Stimulated activated naive CD8-positive, alpha-beta T cell treated with anti-CD3 and anti-CD28 coated beads, Interleukin-15, amount 100 ng/mL, for 72 hours (primary cell): ENCODE measurements at regions not wholly inside any gene's neighbourhood (a gene's known extent, or its start where the extent isn't known, plus 50 kb on each side); places are given as distances from the start of the nearest gene placed in this dataset.
A peak's percentile ranks its signal among the peaks of the same experiment; 100 is the strongest.
"Not testable (repeated sequence)": the region's sequence is repeated elsewhere in the genome, so short reads cannot be mapped to it uniquely, and the experiment has no call there.

Experiments used
- ATAC-seq: fragments of 150-1000 bp; cut with Tn5 transposase; 2 replicates; pipeline ENCODE4 v1.10.0; 2021; ENCODE audit warnings: mild to moderate bottlenecking, moderate library complexity
- DNase-seq, 2 donors: peaks; one replicate each; pipeline ENCODE4 v3.0.0; 2021 to 2022
- H3K27ac Mint-ChIP-seq, 2 donors: one replicate each; pipeline ENCODE4 v1.8.0; 2022; ENCODE audit warnings: mild to moderate bottlenecking in 2 of 2, mixed read lengths in 2 of 2, moderate library complexity in 2 of 2
- H3K27me3 Mint-ChIP-seq: one replicate; pipeline ENCODE4 v1.8.0; 2022; ENCODE audit warnings: mixed read lengths
- H3K4me1 Mint-ChIP-seq: one replicate; pipeline ENCODE4 v1.8.0; 2022; ENCODE audit warnings: mild to moderate bottlenecking, mixed read lengths
- H3K4me3 Mint-ChIP-seq, 2 donors: one replicate each; pipeline ENCODE4 v1.8.0; 2022; ENCODE audit warnings: mild to moderate bottlenecking in 2 of 2, mixed read lengths in 2 of 2, moderate library complexity in 1 of 2
- H3K9me3 Mint-ChIP-seq, 2 donors: one replicate each; pipeline ENCODE4 v1.8.0; 2022; ENCODE audit warnings: mixed read lengths in 2 of 2

DNA sequence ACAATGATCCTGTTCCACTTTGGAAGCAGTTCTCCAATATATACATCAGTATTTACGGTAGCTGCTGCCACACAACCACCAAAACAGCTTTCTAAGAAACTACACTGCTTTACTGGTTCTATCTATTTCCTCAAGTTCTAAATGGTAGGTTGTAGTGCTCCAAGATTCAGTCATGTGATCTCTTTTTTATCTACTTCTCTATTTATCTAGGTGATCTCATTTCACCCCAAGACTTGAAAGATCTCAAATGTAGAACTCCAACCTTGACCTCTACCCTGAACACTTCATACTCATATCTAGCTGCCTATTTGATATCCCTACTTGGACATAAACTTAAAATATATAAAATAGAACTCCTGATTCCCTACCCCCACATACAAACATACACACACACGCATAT, 133.9 kb upstream of the RAP1B start:
- no peak overlapping the region for H3K27ac Mint-ChIP-seq
- DNase-seq = no peak
- no peak for ATAC-seq
- H3K4me3 Mint-ChIP-seq = no peak overlapping the region
- H3K9me3 Mint-ChIP-seq = peaks cover 0 to 7% of the 10 kb centered on the region in 2 donors
- no peaks in the 10 kb centered on the region for H3K27me3 Mint-ChIP-seq
- peaks cover 20% of the 10 kb centered on the region for H3K4me1 Mint-ChIP-seq

DNA sequence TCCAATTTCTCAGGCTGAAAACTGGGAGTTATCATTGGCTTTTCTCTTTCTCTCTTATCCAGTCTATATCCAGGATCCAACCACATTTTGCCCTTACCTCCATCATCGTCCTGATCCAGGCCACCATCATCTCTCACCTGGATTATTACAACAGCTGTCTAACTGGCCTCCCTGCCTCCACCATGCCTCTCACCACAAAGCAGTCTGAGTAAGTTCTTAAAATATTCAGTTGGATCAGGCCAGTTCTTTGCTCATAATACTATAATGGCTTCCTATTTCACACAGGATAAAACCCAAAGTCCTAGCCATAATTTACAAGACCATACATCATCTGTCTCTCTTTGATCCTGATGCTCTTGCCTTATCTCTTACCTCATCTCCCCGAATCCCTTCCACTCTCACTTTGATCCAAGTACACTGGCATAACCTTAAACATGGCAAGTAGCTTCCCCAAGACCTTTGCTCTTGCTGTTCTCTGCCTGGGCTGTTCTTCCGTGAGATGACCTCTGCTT, 133.4 kb upstream of the RAP1B start:
- H3K4me1 Mint-ChIP-seq = peaks cover 25% of the 10 kb centered on the region
- DNase-seq = no peak
- H3K9me3 Mint-ChIP-seq = peaks cover 0 to 7% of the 10 kb centered on the region in 2 donors
- H3K27me3 Mint-ChIP-seq = no peaks in the 10 kb centered on the region
- no peak overlapping the region for H3K4me3 Mint-ChIP-seq
- peak overlapping the region in 1 of 2 donors; percentile 0 for H3K27ac Mint-ChIP-seq
- no peak for ATAC-seq

- ATAC-seq (no peak), DNase-seq (no peak)
- H3K4me1 Mint-ChIP-seq = peaks cover 31% of the 10 kb centered on the region
- H3K4me3 Mint-ChIP-seq = no peak overlapping the region
- H3K27me3 Mint-ChIP-seq = no peaks in the 10 kb centered on the region
- H3K27ac Mint-ChIP-seq = no peak overlapping the region
- peaks cover 0 to 7% of the 10 kb centered on the region in 2 donors for H3K9me3 Mint-ChIP-seq
Measured at GRCh38 chr12:68477906-68478305, 132.8 kb upstream of the RAP1B start.

- no peak for DNase-seq
- Mint-ChIP-seq H3K4me1 (peaks cover 39% of the 10 kb centered on the region), H3K27ac (no peak overlapping the region)
Measured at GRCh38 chr12:68478516-68479260, 132.0 kb upstream of the RAP1B start.

DNA sequence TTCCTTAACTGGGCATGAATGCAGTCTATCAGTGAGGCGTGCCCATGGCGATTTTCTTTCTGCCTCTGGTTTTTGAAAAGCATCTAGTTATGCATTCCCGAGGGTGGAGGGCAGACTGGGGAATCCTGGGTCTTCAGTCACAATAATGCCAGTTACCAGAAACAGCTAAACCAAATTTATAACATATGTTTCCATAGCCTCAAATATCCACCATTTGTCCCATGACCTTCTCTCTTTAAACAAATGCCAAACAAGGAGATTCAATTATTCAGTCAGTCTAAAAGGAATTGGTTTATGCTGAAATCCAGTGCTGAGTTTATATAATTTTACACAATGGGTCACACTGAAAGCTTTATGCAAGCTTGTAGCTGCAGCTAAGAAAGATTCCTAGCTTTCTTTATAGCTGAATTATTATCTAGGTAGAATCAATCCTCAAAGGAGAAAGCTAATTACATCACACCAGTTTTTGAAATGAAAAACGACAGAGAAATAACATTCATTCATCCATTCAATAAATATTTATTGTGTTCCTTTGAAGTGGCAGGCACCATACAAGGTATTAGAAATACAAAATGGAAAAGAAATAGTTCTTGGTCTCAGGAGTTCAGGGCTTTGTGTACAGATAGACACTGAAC, 131.3 kb upstream of the RAP1B start:
- Mint-ChIP-seq H3K4me3 (no peak overlapping the region), H3K27me3 (no peaks in the 10 kb centered on the region), H3K9me3 (peaks cover 0 to 7% of the 10 kb centered on the region in 2 donors), H3K27ac (no peak overlapping the region), H3K4me1 (peaks cover 43% of the 10 kb centered on the region)
- ATAC-seq (no peak), DNase-seq (no peak)

More at GRCh38 chr12:68478516-68479260, 132.0 kb upstream of the RAP1B start:
- Mint-ChIP-seq H3K27me3 (no peaks in the 10 kb centered on the region), H3K9me3 (peaks cover 0 to 7% of the 10 kb centered on the region in 2 donors), H3K4me3 (no peak overlapping the region)
- no peak for ATAC-seq

DNA sequence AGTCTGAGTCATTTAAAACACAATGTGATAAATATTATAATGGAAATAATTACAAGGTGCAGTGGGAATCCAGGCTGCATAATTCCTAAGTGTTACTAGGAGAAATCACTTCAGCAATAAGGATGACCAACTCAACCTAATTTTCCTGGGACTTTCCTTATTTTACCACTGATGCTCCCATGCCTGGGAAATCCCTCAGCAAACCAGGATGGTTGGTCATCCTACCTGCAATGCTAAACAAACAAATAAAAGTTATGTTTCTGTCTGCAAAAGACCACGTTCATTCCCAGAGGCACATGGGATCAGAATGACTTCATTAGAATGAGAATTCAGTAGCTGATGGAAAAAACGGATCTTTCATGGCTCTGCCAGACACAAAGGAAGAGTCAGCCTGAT, 130.8 kb upstream of the RAP1B start:
- peaks cover 43% of the 10 kb centered on the region for H3K4me1 Mint-ChIP-seq

GRCh38 chr12:68480526-68480925, 130.2 kb upstream of the RAP1B start:
- ATAC-seq (peak; percentile 66), DNase-seq (peak in 1 of 2 donors; percentile 16)
- no peaks in the 10 kb centered on the region for H3K27me3 Mint-ChIP-seq
- H3K4me1 Mint-ChIP-seq = peaks cover 43% of the 10 kb centered on the region
- H3K9me3 Mint-ChIP-seq = peaks cover 0 to 10% of the 10 kb centered on the region in 2 donors
- H3K27ac Mint-ChIP-seq = peak overlapping the region; percentile 78 to 87
- H3K4me3 Mint-ChIP-seq = peak overlapping the region in 1 of 2 donors; percentile 7

More for the DNA sequence above, 130.8 kb upstream of the RAP1B start:
- Mint-ChIP-seq H3K27ac (no peak overlapping the region), H3K9me3 (peaks cover 0 to 10% of the 10 kb centered on the region in 2 donors), H3K4me3 (no peak overlapping the region), H3K27me3 (no peaks in the 10 kb centered on the region)
- ATAC-seq (no peak), DNase-seq (no peak)

GRCh38 chr12:68481181-68481941, 129.3 kb upstream of the RAP1B start:
- peak; percentile 76 for ATAC-seq
- peak overlapping the region; percentile 87 to 98 for H3K27ac Mint-ChIP-seq
- peaks cover 0 to 10% of the 10 kb centered on the region in 2 donors for H3K9me3 Mint-ChIP-seq
- DNase-seq = peak; percentile 19 to 27
- peaks cover 43% of the 10 kb centered on the region for H3K4me1 Mint-ChIP-seq
- no peaks in the 10 kb centered on the region for H3K27me3 Mint-ChIP-seq
- H3K4me3 Mint-ChIP-seq = peak overlapping the region; percentile 27 to 36

GRCh38 chr12:68482014-68482413, 128.7 kb upstream of the RAP1B start:
- peak overlapping the region in 1 of 2 donors; percentile 30 for H3K4me3 Mint-ChIP-seq
- no peak for ATAC-seq
- DNase-seq = no peak
- peak overlapping the region; percentile 87 to 98 for H3K27ac Mint-ChIP-seq
- H3K9me3 Mint-ChIP-seq = peaks cover 0 to 10% of the 10 kb centered on the region in 2 donors
- peaks cover 43% of the 10 kb centered on the region for H3K4me1 Mint-ChIP-seq
- no peaks in the 10 kb centered on the region for H3K27me3 Mint-ChIP-seq

DNA sequence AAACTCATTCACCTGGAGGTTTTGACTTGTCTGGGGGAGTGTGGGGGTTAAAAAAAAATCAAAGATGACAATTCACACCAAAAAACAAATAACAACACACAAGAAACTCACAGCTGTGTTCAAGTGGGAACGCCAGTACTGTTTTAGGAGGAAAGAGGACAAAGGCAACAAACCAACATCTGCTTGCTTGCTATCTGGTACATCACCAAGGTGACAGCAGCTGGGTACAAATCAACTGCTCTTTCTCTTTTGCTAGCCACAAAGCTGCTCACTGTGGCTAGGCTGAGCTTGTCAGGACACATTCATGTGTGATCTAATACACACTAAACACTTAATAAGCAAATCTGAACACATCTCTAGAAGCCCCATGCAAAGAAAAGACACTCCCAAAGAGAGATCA, 128.0 kb upstream of the RAP1B start:
- Mint-ChIP-seq H3K9me3 (peaks cover 0 to 10% of the 10 kb centered on the region in 2 donors), H3K27me3 (no peaks in the 10 kb centered on the region), H3K4me1 (peaks cover 43% of the 10 kb centered on the region), H3K4me3 (peak overlapping the region; percentile 34 to 35), H3K27ac (peak overlapping the region; percentile 80 to 85)
- ATAC-seq = peak; percentile 72
- DNase-seq = peak in 1 of 2 donors; percentile 46

GRCh38 chr12:68483592-68484383, 126.9 kb upstream of the RAP1B start:
- ATAC-seq (peak; percentile 57), DNase-seq (no peak)
- H3K4me1 Mint-ChIP-seq = peaks cover 43% of the 10 kb centered on the region
- H3K27ac Mint-ChIP-seq = peak overlapping the region in 1 of 2 donors; percentile 74
- H3K27me3 Mint-ChIP-seq = no peaks in the 10 kb centered on the region
- H3K4me3 Mint-ChIP-seq = peak overlapping the region in 1 of 2 donors; percentile 49
- H3K9me3 Mint-ChIP-seq = peaks cover 0 to 10% of the 10 kb centered on the region in 2 donors

GRCh38 chr12:68484578-68484977, 126.1 kb upstream of the RAP1B start:
- DNase-seq, H3K27me3 Mint-ChIP-seq, ATAC-seq, H3K4me3 Mint-ChIP-seq: not testable (repeated sequence)
- peak overlapping the region in 1 of 2 donors; percentile 86 for H3K27ac Mint-ChIP-seq
- H3K9me3 Mint-ChIP-seq = peaks cover 0 to 10% of the 10 kb centered on the region in 2 donors
- H3K4me1 Mint-ChIP-seq = peaks cover 43% of the 10 kb centered on the region

DNA sequence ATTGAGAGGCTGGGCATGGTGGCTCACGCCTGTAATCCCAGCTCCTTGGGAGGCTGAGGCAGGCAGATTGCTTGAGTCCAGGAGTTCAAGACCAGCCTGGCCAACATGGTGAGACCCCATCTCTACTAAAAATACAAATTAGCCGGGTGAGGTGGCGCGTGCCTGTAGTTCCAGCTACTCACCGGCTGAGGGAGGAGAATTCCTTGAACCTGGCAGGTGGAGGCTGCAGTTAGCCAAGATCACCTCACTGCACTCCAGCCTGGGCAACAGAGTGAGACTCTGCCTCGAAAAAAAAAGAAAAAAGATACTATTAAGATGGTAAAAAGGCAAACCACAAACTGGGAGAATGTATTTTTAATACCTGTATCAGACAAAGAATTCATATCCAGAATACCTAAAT, 124.2 kb upstream of the RAP1B start:
- H3K9me3 Mint-ChIP-seq, ATAC-seq, H3K27me3 Mint-ChIP-seq, H3K27ac Mint-ChIP-seq, H3K4me3 Mint-ChIP-seq, DNase-seq: not testable (repeated sequence)
- peaks cover 38% of the 10 kb centered on the region for H3K4me1 Mint-ChIP-seq

DNA sequence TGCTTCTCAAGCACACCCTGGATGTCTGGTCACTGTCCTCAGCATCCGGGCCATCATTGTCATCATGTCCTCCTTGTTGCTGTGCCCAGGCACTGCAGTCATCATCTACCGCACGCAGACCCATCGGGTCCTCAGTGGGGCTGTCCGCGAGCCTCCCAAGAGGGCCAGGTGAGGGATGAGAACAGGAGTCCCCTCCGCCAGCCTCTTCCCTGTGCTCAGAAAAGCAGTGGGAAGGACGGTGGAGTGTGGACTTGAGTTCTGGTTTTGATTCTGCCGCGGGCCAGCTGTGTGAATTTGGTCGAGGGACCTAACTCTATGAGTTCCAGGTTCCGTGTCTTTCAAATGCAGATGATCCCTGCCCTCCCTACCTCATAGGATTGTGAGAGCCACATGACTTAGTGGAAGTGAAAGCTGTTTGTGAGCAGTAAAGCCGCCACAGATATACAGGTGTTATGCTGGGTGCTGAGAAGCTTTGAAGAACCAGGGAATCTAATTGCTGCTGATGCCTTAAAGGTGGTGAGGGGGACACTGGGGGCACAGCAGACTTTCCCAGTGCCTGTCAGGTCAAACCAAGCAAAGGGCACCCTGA, 122.9 kb upstream of the RAP1B start:
- peak; percentile 54 for ATAC-seq
- Mint-ChIP-seq H3K4me1 (peaks cover 34% of the 10 kb centered on the region), H3K27ac (no peak overlapping the region), H3K4me3 (no peak overlapping the region), H3K27me3 (no peaks in the 10 kb centered on the region), H3K9me3 (peaks cover 7% of the 10 kb centered on the region in 2 donors)
- DNase-seq = no peak
